NCI-H2227 treated with DMSO at 0.1 percent for 48 hours (cell line): ENCODE measurements at regions not wholly inside any gene's neighbourhood (a gene's known extent, or its start where the extent isn't known, plus 50 kb on each side); places are given as distances from the start of the nearest gene placed in this dataset.
"Not testable (repeated sequence)": the region's sequence is repeated elsewhere in the genome, so short reads cannot be mapped to it uniquely, and the experiment has no call there.

ENCODE experiments used
- DNase-seq: peaks from one replicate; lab custom pipeline; 2025; lab: John Stamatoyannopoulos, UW

GRCh38 chr21:35800796-35801385 lies 259.4 kb downstream of the SETD4 start:
- not testable (repeated sequence) for DNase-seq

- no peak for DNase-seq
Observed at GRCh38 chr21:35796844-35797243, 263.5 kb downstream of the SETD4 start.

DNA sequence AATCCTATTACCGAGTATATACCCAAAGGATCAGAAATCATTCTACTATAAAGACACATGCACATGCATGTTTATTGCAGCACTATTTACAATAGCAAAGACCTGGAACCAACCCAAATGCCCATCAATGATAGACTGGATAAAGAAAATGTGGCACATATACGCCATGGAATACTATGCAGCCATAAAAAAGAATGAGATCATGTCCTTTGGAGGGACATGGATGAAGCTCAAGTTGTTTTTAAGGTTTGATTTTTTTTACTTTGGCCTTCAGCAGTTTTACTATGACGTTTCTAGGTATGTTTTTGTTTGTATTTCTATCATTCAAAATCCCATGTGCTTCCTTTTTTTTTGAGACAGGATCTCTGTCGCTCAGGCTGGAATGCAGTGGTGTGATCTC lies 265.8 kb downstream of the SETD4 start:
- DNase-seq = not testable (repeated sequence)

DNA sequence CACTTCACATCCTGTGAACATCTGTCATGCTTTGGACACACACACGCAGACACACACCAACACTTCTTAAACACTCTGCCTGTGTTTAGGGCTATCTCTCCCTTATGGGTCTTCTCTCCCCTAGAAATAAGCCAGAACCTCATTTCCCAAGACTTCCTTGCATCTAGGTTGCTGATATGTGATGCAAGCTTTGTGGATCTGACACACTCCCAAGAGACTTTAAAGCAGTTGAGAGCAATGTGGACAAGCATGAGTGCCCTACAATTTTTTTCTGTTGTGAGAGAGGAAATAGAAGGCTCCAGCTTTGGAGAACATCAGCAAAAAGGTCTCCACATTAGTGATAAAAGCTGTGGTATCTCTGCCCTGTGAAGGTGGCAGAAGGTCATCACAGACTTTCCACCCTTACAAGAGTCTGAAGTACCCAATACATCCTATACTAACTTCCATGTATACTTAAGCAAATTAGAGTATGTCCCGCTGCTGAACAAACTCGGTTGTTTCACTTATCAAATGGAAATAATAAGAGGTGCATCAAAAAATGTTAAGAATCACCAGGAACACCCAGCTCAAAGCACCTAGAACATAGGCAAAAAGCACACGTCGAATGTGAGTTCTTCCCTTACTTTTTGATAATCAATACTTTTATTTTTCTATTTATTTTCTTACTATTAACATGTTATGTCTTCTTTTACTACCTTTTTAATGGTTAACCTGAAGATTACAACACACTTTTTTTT lies 267.6 kb downstream of the SETD4 start:
- DNase-seq = no peak

DNA sequence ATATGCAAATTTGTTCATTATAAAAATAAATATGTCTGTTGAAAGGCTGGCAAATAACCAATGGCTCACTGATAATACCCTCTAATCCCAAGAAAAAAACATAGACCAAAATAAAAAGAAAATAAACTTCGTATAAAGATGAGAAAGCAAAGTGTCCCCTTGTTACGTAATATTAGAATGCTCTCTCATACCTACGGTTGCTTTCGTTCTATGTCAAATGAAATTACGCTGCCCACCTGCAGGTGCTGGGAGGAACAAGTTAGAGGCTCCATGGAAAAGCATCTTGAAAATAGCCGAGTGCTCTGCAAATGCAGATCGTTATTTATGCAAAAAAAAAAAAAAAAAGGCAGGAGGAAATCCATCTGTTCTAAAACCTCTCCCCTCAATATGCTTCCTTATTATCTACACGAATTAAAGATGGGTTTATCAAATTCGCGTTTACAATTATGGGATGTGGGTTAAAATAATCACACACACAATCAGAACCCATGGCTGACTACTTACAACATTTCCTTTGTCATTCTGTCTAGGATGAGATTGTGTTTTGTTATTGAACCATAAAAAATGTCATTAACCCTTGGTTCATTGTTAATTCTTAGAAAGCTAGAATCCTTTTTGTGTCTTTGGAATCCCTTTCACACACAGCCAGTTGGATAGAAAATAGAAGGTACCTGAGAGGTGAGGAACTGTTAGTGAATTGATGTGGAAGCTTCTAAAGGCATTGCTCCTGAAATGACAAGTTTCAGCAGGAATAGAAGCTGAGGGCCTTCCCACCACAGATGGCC lies 268.6 kb downstream of the SETD4 start:
- no peak for DNase-seq

- DNase-seq = no peak
Observed at GRCh38 chr21:35783721-35784120, 276.6 kb downstream of the SETD4 start.

- no peak for DNase-seq
Observed at GRCh38 chr21:35782667-35783066, 277.7 kb downstream of the SETD4 start.

DNA sequence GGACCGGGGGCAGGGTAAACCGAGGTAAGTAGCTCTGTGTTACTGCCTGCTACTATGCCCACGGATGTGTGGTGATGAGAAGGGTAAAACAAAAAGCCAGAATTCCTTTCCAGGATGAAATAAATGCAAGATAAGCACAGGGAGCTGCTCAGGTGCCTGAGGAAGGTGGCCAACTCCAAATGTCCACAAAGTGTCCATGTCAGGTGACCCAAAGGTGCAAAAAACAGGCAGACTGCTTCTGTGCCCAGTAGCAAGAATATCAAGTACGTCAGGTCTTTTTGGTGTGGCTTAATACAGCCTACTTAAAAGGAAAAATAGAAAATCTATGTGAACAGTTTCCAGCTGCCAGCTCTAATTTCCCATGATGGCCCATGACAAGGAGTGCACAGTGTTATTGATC lies 279.3 kb downstream of the SETD4 start:
- no peak for DNase-seq

- DNase-seq = peak; percentile 3
Observed at GRCh38 chr21:35779690-35780570, 280.4 kb downstream of the SETD4 start.

GRCh38 chr21:35779167-35779566 lies 281.2 kb downstream of the SETD4 start:
- no peak for DNase-seq

- no peak for DNase-seq
Observed at GRCh38 chr21:35777081-35777480, 283.2 kb downstream of the SETD4 start.

- DNase-seq = no peak
Observed at GRCh38 chr21:35775778-35776544, 284.4 kb downstream of the SETD4 start.

DNA sequence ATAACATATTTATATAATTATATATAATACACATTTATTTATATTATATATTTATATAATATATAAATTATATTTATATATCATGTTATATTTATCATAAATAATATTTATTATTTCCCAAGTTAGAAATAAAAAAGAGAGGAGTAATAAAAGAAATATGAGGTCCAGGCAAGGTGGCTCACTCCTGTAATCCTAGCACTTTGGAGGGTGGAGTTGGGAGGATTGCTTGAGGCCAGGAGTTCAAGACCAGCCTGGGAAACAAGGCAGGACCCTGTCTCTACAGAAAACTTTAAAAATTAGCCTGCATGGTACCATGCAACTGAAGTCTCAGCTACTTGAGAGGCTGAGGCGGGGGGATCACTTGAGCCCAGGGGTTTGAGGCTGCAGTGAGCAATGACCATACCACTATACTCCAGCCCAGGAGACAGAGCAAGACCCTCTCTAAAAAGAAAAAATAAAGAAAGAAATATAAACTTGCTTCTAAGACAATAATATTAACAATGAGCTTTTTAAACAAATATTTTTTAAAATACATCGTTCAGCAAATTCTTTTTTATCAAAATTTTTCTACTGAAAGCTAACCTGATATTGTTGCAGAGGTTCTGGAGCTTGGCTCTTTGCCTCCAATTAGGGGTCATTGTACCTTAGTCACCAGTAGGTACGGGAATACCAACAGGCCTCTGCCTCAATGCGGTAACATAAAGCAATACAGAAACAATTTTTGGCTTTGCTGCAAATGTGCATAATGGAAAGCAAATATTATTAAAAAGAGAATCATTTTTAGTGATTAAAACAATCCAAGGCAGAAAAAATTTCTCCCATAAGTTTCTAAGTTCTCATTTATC lies 290.0 kb downstream of the SETD4 start:
- no peak for DNase-seq

DNA sequence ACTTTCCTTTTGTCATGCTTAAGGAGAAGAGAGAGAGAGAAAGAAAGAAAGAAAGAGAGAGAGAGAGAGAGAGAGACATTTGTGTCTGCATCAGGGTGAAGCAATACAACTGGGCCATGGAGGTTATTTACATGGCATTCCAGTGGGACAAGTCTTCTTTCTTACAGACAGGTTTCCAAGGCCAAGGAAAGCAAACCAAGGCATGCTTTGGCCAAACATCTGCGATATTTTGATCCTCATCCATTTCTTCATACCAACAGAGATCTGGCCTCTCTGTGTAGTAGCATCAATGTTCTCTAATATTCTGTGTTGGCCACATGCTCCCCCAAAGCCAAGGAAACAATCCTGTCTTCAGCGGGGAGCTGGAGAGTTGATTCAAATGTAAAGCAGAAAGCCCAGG lies 292.1 kb downstream of the SETD4 start:
- no peak for DNase-seq

DNA sequence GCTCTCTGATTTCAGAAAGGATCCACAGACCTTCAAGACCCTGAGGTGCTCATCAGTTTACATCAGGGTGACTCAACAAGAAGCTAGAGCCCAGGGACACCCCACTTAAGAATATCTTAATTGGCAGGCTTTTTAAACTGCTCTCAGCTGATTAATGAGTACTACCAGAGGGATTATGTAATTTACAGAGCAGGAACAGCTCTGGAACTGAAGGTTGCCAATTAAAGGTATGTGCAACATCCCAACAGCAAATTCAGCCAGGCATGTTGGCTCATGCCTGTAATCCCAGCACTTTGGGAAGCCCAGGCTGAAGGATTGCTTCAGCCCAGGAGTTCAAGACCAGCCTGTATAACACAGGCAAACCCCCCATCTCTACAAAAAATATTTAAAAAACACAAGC lies 295.7 kb downstream of the SETD4 start:
- no peak for DNase-seq

DNA sequence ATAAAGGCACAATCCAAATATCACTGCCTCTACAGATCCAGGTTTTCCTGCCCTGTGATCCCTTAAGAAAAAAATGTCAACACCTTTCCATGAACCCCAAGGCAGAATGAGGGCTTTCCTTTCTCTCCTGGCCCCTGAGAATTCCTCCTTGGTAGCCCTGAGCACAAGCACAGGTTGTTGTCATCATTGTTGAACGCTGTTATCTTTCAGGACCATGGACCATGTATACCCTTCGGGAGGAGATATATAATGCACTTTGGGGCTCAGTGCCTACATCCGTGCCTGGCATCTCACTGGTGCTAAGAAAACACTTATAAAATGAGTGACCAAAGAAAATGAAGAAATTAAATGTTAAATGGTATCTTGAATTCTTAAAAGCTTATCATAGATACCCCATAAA lies 296.2 kb downstream of the SETD4 start:
- DNase-seq = no peak

DNA sequence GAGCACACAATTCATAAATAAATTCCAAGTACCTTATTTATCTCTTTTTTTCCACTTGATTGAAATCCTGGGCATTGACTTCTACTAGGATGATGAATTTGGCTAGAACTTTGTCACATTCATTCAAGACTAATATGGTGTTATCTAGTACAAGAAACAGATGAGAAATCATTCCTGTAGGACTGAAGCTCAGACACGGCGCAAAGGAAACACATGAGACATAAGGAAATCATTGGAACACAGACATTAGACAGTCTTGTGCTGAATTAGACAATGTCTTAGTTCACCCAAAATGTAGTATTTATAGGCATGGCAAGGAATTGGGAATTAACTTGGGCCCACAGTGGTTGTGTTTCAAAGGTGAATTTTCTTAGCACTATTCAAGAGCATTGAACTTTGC lies 305.7 kb downstream of the SETD4 start:
- no peak for DNase-seq

- no peak for DNase-seq
Observed at GRCh38 chr21:35753308-35753707, 307.0 kb downstream of the SETD4 start.

DNA sequence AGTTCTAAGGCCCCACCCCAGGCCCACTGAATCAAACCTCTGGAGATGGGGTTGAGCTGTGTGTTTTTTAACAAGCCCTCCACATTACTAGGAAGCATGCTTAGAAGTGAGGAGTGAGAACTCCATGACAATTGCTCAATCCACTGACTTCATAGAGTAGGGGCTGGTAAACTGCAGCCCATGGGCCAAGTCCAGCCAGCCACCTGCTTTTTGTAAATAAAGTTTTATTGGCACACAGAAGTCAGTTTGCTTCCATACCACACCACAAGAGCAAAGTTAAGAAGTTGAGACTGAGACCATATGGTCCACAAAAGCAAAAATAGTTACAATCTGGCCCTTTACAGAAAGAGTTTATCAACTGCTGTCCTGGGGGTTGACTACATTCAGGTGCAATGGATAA lies 309.2 kb downstream of the SETD4 start:
- no peak for DNase-seq

- DNase-seq = no peak
Observed at GRCh38 chr21:35749904-35750303, 310.4 kb downstream of the SETD4 start.
